Neural crest cell (in vitro differentiated cells): ENCODE measurements at regions not wholly inside any gene's neighbourhood (a gene's known extent, or its start where the extent isn't known, plus 50 kb on each side); places are given as distances from the start of the nearest gene placed in this dataset.

Experiments used
- DNase-seq: peaks from one replicate; pipeline ENCODE4 v3.0.0; 2021; ENCODE audit warnings: low read depth, mixed read lengths, low spot score
- H3K27ac Mint-ChIP-seq: one replicate; pipeline ENCODE4 v1.8.0; 2021; ENCODE audit warnings: mild to moderate bottlenecking, mixed read lengths; ENCODE audit not compliant: unreplicated experiment
- H3K27me3 Mint-ChIP-seq: 2 replicates; pipeline ENCODE4 v1.8.0; 2021; ENCODE audit warnings: low read depth, mild to moderate bottlenecking, mixed read lengths
- H3K36me3 Mint-ChIP-seq: 2 replicates; pipeline ENCODE4 v1.8.0; 2021; ENCODE audit warnings: low read depth, mild to moderate bottlenecking, mixed read lengths
- H3K4me1 Mint-ChIP-seq: 2 replicates; pipeline ENCODE4 v1.8.0; 2021; ENCODE audit warnings: mixed read lengths
- H3K4me3 Mint-ChIP-seq: one replicate; pipeline ENCODE4 v1.8.0; 2021; ENCODE audit warnings: mild to moderate bottlenecking, mixed read lengths
- H3K9me3 Mint-ChIP-seq: 2 replicates; pipeline ENCODE4 v1.8.0; 2021; ENCODE audit warnings: mixed read lengths
- CTCF ChIP-seq: fragments of 200-600 bp; sonication (generic); conservative IDR thresholded peaks from 2 replicates; pipeline ENCODE4 v1.5.0; 2021; ENCODE audit warnings: antibody characterized with exemption, mild to moderate bottlenecking

- no peak overlapping the region for H3K4me3 Mint-ChIP-seq
- no peak overlapping the region for H3K27ac Mint-ChIP-seq
- TF ChIP-seq CTCF, result no peak
- H3K27me3 Mint-ChIP-seq, result peaks cover 39% of the 10 kb centered on the region
- no peak for DNase-seq
- H3K4me1 Mint-ChIP-seq, result no peaks in the 10 kb centered on the region
- H3K36me3 Mint-ChIP-seq, result no peaks in the 10 kb centered on the region
- H3K9me3 Mint-ChIP-seq, result no peaks in the 10 kb centered on the region
Observed at GRCh38 chr19:30923621-30924020, 425.6 kb downstream of the TSHZ3 start.

- H3K4me1 Mint-ChIP-seq, result no peaks in the 10 kb centered on the region
- H3K4me3 Mint-ChIP-seq, result no peak overlapping the region
- DNase-seq, result no peak
- no peaks in the 10 kb centered on the region for H3K9me3 Mint-ChIP-seq
- no peaks in the 10 kb centered on the region for H3K36me3 Mint-ChIP-seq
- no peak overlapping the region for H3K27ac Mint-ChIP-seq
- no peak for TF ChIP-seq CTCF
- H3K27me3 Mint-ChIP-seq, result peaks cover 44% of the 10 kb centered on the region
Observed at GRCh38 chr19:30923096-30923495, 426.1 kb downstream of the TSHZ3 start.

- no peaks in the 10 kb centered on the region for H3K9me3 Mint-ChIP-seq
- no peaks in the 10 kb centered on the region for H3K36me3 Mint-ChIP-seq
- no peak overlapping the region for H3K4me3 Mint-ChIP-seq
- peaks cover 38% of the 10 kb centered on the region for H3K27me3 Mint-ChIP-seq
- TF ChIP-seq CTCF, result no peak
- no peaks in the 10 kb centered on the region for H3K4me1 Mint-ChIP-seq
- no peak overlapping the region for H3K27ac Mint-ChIP-seq
- no peak for DNase-seq
Observed at GRCh38 chr19:30920222-30920621, 429.0 kb downstream of the TSHZ3 start.

- no peak for TF ChIP-seq CTCF
- no peak for DNase-seq
- no peaks in the 10 kb centered on the region for H3K9me3 Mint-ChIP-seq
- no peaks in the 10 kb centered on the region for H3K4me1 Mint-ChIP-seq
- H3K27ac Mint-ChIP-seq, result no peak overlapping the region
- H3K36me3 Mint-ChIP-seq, result no peaks in the 10 kb centered on the region
- peaks cover 40% of the 10 kb centered on the region for H3K27me3 Mint-ChIP-seq
- H3K4me3 Mint-ChIP-seq, result no peak overlapping the region
Observed at GRCh38 chr19:30919737-30920136, 429.5 kb downstream of the TSHZ3 start.

- H3K4me1 Mint-ChIP-seq, result no peaks in the 10 kb centered on the region
- H3K27ac Mint-ChIP-seq, result no peak overlapping the region
- DNase-seq, result no peak
- peaks cover 27% of the 10 kb centered on the region for H3K27me3 Mint-ChIP-seq
- no peak overlapping the region for H3K4me3 Mint-ChIP-seq
- no peaks in the 10 kb centered on the region for H3K9me3 Mint-ChIP-seq
- no peak for TF ChIP-seq CTCF
- H3K36me3 Mint-ChIP-seq, result no peaks in the 10 kb centered on the region
Observed at GRCh38 chr19:30916238-30916637, 433.0 kb downstream of the TSHZ3 start.

GRCh38 chr19:30911491-30911890 is 437.7 kb downstream of the TSHZ3 start:
- H3K4me3 Mint-ChIP-seq, result no peak overlapping the region
- TF ChIP-seq CTCF, result no peak
- H3K4me1 Mint-ChIP-seq, result peaks cover 8% of the 10 kb centered on the region
- no peaks in the 10 kb centered on the region for H3K36me3 Mint-ChIP-seq
- DNase-seq, result no peak
- H3K27ac Mint-ChIP-seq, result no peak overlapping the region
- peaks cover 3% of the 10 kb centered on the region for H3K27me3 Mint-ChIP-seq
- no peaks in the 10 kb centered on the region for H3K9me3 Mint-ChIP-seq
